ENCODE measurements at regions not wholly inside any gene's neighbourhood (a gene's known extent, or its start where the extent isn't known, plus 50 kb on each side); places are given as distances from the start of the nearest gene placed in this dataset.

GRCh38 chr4:63105839-63106238 lies 1303.4 kb downstream of the TECRL start:
- no peak for TF ChIP-seq CTCF (IDR thresholded peaks at IDR 0.05)
- TF ChIP-seq POLR2A (IDR thresholded peaks at IDR 0.05) = no peak
- no peak for TF ChIP-seq EP300 (IDR thresholded peaks at IDR 0.05)
